ENCODE measurements at regions not wholly inside any gene's neighbourhood (a gene's known extent, or its start where the extent isn't known, plus 50 kb on each side); places are given as distances from the start of the nearest gene placed in this dataset.

DNA sequence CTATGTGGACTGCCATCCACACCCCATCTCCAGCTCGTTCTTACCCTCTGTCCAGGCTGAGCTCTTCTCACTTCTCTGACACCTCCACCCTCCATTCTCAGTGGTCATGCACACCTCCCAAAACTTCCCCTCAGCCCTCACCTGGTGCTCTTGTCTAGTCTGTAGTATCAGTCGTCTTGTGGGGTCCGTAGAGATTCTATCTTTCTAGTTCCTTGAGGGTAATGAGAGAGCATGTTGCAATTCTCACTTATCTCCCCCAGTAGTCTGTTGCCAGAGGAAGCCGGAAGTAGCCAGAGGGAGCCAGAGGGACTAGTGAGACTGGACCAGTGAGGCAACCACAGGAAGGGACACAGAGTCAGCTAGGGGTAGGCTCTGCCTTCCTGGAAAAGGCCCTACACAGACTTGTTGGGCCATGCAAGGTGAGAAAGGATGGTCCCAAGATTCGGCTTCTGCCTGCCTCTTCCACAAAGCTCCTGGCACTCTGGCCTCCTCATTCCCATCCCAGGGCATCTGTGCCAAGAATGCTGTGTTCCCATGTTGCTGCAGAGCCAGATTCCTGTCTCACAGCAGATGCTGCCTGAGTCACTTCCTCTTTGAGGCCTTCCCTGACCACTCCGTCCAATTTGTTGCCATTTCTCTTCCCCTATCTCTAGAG is 50.6 kb upstream of the DUSP5 start:
- TF ChIP-seq, protein P1, sequence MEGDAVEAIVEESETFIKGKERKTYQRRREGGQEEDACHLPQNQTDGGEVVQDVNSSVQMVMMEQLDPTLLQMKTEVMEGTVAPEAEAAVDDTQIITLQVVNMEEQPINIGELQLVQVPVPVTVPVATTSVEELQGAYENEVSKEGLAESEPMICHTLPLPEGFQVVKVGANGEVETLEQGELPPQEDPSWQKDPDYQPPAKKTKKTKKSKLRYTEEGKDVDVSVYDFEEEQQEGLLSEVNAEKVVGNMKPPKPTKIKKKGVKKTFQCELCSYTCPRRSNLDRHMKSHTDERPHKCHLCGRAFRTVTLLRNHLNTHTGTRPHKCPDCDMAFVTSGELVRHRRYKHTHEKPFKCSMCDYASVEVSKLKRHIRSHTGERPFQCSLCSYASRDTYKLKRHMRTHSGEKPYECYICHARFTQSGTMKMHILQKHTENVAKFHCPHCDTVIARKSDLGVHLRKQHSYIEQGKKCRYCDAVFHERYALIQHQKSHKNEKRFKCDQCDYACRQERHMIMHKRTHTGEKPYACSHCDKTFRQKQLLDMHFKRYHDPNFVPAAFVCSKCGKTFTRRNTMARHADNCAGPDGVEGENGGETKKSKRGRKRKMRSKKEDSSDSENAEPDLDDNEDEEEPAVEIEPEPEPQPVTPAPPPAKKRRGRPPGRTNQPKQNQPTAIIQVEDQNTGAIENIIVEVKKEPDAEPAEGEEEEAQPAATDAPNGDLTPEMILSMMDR (IDR thresholded peaks at IDR 0.05), result no peak

DNA sequence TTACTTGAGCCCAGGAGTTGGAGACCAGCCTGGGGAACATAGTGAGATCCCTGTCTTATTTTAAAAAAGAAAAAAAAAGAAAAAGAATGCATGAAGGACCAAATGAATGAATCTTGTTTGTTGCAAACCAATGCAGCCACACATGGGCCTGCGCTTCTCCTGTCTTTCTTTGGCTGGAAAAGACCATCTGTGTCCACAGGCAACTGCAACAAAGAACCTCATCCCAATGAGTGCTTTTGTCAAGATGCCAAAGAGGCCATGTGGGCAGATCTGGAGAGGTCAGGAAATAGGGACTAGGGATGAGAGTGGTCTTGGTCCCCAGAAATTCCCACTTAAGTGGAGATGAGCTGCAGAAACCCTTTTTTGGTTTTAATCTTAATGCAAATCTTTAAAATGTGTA is 49.8 kb upstream of the DUSP5 start:
- TF ChIP-seq, protein P1 (IDR thresholded peaks at IDR 0.05), result no peak

Data from LNCAP (cell line).